WTC11 (cell line): ENCODE measurements at regions not wholly inside any gene's neighbourhood (a gene's known extent, or its start where the extent isn't known, plus 50 kb on each side); places are given as distances from the start of the nearest gene placed in this dataset.

Experiments used
- CREM ChIP-seq: sonication (generic); formaldehyde crosslinking; IDR thresholded peaks from 2 replicates; pipeline ENCODE4 v1.8.1; 2022; ENCODE audit warnings: mild to moderate bottlenecking, missing genetic modification reagents, moderate library complexity
- RORB ChIP-seq: fragments of 250-450 bp; sonication (Bioruptor Pico); IDR thresholded peaks from 2 replicates; pipeline ENCODE4 v1.9.0; 2021; ENCODE audit warnings: mild to moderate bottlenecking
- SMAD3 ChIP-seq: sonication (generic); formaldehyde crosslinking; IDR thresholded peaks from 2 replicates; pipeline ENCODE4 v1.8.0; 2022; ENCODE audit warnings: missing genetic modification reagents, mild to moderate bottlenecking, borderline replicate concordance
- ZBTB21 ChIP-seq: sonication (generic); formaldehyde crosslinking; IDR thresholded peaks from 2 replicates; pipeline ENCODE4 v1.8.1; 2023; ENCODE audit warnings: mild to moderate bottlenecking, missing genetic modification reagents, borderline replicate concordance
- TF ChIP-seq, protein P1 (sequence below): sonication (generic); formaldehyde crosslinking; IDR thresholded peaks from 2 replicates; pipeline ENCODE4 v1.8.1; 2022; ENCODE audit warnings: missing genetic modification reagents, borderline replicate concordance
- TF ChIP-seq, protein P2 (sequence below): fragments of 200-600 bp; IDR thresholded peaks from 2 replicates; pipeline ENCODE4 v1.8.0; 2022; ENCODE audit warnings: antibody characterized with exemption
- TF ChIP-seq, protein P3 (sequence below): sonication (generic); formaldehyde crosslinking; IDR thresholded peaks from 2 replicates; pipeline ENCODE4 v1.8.0; 2022; ENCODE audit warnings: mild to moderate bottlenecking, missing genetic modification reagents
- TF ChIP-seq, protein P4 (sequence below): sonication (generic); formaldehyde crosslinking; IDR thresholded peaks from 2 replicates; pipeline ENCODE4 v1.8.0; 2022; ENCODE audit warnings: mild to moderate bottlenecking, missing genetic modification reagents
- TF ChIP-seq, protein P5 (sequence below): sonication (generic); formaldehyde crosslinking; IDR thresholded peaks from 2 replicates; pipeline ENCODE4 v1.8.1; 2023; ENCODE audit warnings: mild to moderate bottlenecking, missing genetic modification reagents, moderate library complexity
- TF ChIP-seq, protein P6 (sequence below): sonication (generic); formaldehyde crosslinking; IDR thresholded peaks from 2 replicates; pipeline ENCODE4 v1.8.1; 2022; ENCODE audit warnings: low read depth, missing genetic modification reagents, borderline replicate concordance

DNA sequence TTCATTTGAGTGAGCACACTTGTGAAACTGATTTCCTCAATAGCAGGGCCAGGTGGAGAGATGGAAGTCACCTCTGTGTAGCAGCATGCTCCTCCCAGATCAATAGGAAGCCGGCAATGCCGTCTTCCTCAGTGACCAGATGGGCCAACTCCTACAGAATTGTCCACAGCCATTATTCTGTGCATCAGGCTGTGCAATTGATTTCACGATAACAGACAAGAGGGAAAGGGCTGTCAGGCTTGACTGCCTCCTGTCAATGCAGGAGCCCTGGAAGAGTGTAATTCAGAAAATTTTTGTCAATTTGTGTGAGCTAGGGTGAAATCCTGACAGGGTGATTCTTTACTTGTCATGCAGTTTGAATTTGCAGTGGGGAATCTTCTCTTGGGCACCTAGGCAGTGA lies 838.4 kb upstream of the NUDT12 start:
- TF ChIP-seq, protein P1, sequence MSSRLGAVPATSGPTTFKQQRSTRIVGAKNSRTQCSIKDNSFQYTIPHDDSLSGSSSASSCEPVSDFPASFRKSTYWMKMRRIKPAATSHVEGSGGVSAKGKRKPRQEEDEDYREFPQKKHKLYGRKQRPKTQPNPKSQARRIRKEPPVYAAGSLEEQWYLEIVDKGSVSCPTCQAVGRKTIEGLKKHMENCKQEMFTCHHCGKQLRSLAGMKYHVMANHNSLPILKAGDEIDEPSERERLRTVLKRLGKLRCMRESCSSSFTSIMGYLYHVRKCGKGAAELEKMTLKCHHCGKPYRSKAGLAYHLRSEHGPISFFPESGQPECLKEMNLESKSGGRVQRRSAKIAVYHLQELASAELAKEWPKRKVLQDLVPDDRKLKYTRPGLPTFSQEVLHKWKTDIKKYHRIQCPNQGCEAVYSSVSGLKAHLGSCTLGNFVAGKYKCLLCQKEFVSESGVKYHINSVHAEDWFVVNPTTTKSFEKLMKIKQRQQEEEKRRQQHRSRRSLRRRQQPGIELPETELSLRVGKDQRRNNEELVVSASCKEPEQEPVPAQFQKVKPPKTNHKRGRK (CRISPR knock-in tag), result no peak
- TF ChIP-seq, protein P2, sequence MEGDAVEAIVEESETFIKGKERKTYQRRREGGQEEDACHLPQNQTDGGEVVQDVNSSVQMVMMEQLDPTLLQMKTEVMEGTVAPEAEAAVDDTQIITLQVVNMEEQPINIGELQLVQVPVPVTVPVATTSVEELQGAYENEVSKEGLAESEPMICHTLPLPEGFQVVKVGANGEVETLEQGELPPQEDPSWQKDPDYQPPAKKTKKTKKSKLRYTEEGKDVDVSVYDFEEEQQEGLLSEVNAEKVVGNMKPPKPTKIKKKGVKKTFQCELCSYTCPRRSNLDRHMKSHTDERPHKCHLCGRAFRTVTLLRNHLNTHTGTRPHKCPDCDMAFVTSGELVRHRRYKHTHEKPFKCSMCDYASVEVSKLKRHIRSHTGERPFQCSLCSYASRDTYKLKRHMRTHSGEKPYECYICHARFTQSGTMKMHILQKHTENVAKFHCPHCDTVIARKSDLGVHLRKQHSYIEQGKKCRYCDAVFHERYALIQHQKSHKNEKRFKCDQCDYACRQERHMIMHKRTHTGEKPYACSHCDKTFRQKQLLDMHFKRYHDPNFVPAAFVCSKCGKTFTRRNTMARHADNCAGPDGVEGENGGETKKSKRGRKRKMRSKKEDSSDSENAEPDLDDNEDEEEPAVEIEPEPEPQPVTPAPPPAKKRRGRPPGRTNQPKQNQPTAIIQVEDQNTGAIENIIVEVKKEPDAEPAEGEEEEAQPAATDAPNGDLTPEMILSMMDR, result no peak
- TF ChIP-seq ZBTB21 (CRISPR knock-in tag), result no peak
- TF ChIP-seq, protein P3, sequence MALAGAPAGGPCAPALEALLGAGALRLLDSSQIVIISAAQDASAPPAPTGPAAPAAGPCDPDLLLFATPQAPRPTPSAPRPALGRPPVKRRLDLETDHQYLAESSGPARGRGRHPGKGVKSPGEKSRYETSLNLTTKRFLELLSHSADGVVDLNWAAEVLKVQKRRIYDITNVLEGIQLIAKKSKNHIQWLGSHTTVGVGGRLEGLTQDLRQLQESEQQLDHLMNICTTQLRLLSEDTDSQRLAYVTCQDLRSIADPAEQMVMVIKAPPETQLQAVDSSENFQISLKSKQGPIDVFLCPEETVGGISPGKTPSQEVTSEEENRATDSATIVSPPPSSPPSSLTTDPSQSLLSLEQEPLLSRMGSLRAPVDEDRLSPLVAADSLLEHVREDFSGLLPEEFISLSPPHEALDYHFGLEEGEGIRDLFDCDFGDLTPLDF (CRISPR knock-in tag), result no peak
- TF ChIP-seq CREM (CRISPR knock-in tag), result no peak
- TF ChIP-seq, protein P4, sequence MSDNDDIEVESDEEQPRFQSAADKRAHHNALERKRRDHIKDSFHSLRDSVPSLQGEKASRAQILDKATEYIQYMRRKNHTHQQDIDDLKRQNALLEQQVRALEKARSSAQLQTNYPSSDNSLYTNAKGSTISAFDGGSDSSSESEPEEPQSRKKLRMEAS, result no peak
- TF ChIP-seq, protein P5, sequence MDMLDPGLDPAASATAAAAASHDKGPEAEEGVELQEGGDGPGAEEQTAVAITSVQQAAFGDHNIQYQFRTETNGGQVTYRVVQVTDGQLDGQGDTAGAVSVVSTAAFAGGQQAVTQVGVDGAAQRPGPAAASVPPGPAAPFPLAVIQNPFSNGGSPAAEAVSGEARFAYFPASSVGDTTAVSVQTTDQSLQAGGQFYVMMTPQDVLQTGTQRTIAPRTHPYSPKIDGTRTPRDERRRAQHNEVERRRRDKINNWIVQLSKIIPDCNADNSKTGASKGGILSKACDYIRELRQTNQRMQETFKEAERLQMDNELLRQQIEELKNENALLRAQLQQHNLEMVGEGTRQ (CRISPR knock-in tag), result no peak
- TF ChIP-seq RORB, result no peak
- TF ChIP-seq, protein P6, sequence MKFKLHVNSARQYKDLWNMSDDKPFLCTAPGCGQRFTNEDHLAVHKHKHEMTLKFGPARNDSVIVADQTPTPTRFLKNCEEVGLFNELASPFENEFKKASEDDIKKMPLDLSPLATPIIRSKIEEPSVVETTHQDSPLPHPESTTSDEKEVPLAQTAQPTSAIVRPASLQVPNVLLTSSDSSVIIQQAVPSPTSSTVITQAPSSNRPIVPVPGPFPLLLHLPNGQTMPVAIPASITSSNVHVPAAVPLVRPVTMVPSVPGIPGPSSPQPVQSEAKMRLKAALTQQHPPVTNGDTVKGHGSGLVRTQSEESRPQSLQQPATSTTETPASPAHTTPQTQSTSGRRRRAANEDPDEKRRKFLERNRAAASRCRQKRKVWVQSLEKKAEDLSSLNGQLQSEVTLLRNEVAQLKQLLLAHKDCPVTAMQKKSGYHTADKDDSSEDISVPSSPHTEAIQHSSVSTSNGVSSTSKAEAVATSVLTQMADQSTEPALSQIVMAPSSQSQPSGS (CRISPR knock-in tag), result no peak
- TF ChIP-seq SMAD3, result no peak
